ENCODE measurements at regions not wholly inside any gene's neighbourhood (a gene's known extent, or its start where the extent isn't known, plus 50 kb on each side); places are given as distances from the start of the nearest gene placed in this dataset.

DNA sequence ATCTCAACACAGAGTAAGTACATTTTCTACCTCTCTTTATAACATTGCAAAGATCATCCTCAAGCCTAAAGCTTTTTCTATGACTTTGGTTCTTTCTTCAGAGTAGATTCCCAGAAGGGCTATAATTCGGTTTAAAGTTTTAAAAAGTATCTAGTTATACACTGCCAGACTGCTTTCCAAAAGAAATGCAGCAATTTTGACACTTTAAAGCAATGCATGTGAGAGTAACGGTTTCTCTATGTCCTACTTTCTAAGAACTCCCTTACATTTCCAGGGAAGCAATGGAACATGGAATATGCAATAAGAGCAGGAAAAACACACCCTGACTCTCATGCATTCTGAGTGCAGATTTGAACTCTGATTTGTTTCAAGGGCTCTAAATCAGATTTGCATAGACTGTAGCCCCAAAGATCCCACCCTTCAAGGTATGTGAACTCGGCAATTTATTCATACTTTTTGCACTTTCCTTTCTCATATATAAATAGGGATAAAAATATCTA, 331.6 kb downstream of the HHIPL2 start:
- TF ChIP-seq, protein P1, sequence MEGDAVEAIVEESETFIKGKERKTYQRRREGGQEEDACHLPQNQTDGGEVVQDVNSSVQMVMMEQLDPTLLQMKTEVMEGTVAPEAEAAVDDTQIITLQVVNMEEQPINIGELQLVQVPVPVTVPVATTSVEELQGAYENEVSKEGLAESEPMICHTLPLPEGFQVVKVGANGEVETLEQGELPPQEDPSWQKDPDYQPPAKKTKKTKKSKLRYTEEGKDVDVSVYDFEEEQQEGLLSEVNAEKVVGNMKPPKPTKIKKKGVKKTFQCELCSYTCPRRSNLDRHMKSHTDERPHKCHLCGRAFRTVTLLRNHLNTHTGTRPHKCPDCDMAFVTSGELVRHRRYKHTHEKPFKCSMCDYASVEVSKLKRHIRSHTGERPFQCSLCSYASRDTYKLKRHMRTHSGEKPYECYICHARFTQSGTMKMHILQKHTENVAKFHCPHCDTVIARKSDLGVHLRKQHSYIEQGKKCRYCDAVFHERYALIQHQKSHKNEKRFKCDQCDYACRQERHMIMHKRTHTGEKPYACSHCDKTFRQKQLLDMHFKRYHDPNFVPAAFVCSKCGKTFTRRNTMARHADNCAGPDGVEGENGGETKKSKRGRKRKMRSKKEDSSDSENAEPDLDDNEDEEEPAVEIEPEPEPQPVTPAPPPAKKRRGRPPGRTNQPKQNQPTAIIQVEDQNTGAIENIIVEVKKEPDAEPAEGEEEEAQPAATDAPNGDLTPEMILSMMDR (conservative IDR thresholded peaks at IDR 0.05; ENCODE audit: low read length): no peak
- TF ChIP-seq EZH2phosphoT487 (IDR thresholded peaks at IDR 0.05; ENCODE audit: borderline replicate concordance): no peak
